Left cardiac atrium (tissue), 4 donors: ENCODE measurements at regions not wholly inside any gene's neighbourhood (a gene's known extent, or its start where the extent isn't known, plus 50 kb on each side); places are given as distances from the start of the nearest gene placed in this dataset.
A peak's percentile ranks its signal among the peaks of the same experiment; 100 is the strongest.
"Not testable (repeated sequence)": the region's sequence is repeated elsewhere in the genome, so short reads cannot be mapped to it uniquely, and the experiment has no call there.

ENCODE experiments used
- ATAC-seq, 2 donors: fragments of 200-7000 bp; cut with Tn5 transposase; one replicate each; pipeline ENCODE4 v1.9.1; 2020; ENCODE audit warnings: mild to moderate bottlenecking in 2 of 2, moderate library complexity in 2 of 2
- DNase-seq: peaks from one replicate; pipeline ENCODE4 v3.0.0-alpha.2; 2020
- intact Hi-C, 2 donors: fragments of 100-400 bp; cut with DNase I; formaldehyde crosslinking; loops; one replicate each; pipeline versions ENCODE4 v1.14.1 to v1.15.1; 2022 to 2023
- donor health status: DM: no; HTN: yes; CAD: no.
- donor health status: DM: no; HTN: yes; CAD: no; lungs with severe emphysema.
- donor health status: DM: yes; HTN: yes; CAD: no.
- donor health status: Dilated cardiomyopathy.

- intact Hi-C loops, result no loop called here
- DNase-seq (no peak), ATAC-seq (no peak)
Observed at GRCh38 chr4:92182736-92183407, 120.9 kb upstream of the GRID2 start.

GRCh38 chr4:92183825-92184224 lies 119.9 kb upstream of the GRID2 start:
- intact Hi-C loops, result no loop called here

DNA sequence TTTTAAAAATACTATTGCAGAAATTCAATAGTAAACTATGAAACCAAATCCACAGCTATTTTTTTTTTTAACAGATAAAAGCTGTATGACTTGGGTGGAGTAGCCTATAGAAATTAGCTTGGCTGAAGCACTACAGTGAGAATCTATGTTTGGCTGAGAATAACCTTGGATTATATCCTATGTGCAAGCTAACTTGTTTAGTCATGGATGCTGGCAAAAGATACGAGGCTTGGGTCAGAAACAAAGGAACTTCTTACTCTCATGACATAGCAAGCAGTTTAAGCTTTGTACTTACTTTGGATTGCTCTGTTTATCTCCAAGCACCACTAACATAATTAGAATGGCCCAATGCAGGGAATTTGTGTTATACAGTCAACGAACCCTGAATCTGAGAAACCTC lies 119.2 kb upstream of the GRID2 start:
- no peak for ATAC-seq
- intact Hi-C loops, result no loop called here

More at GRCh38 chr4:92183825-92184224, 119.9 kb upstream of the GRID2 start:
- ATAC-seq, result no peak
- DNase-seq, result no peak

DNA sequence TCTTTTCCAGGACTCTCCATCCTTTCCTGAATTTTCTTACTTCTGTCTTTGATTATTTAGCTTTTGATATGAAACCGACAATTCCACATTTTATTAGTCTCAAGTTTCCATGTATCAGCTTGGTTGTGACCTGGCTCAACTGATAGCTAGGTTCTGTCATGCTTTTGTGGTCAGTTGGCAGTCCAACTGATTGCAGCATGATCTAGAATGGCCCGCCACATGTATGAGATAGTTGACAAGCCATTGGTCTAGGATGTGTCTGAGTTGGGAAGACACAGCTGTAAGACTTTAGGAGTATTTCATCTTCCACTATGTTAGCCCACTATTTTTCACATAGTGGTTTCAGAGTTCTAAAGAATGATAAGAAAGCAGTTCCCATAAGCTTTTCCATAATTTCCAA lies 117.5 kb upstream of the GRID2 start:
- DNase-seq (no peak), ATAC-seq (no peak)
- intact Hi-C loops, result no loop called here

More for the DNA sequence above, 119.2 kb upstream of the GRID2 start:
- DNase-seq, result no peak

DNA sequence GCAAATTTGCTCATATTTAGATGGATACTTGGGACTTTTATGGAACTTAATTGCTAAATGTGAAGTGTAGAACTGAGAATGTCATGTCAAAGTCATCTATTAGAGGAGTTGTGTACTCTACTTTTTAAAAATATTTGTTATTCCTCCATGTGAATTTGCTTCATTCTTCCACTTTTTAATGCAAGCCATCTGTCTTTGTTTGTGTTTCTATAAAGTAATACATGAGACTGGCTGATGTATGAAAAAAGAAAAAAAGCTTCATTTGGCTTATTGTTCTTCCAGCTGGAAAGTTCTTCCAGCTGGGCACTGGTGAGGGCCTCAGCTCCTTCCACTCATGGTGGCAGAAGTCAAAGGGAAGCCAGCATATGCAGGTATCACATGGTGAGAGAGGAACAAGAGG lies 114.6 kb upstream of the GRID2 start:
- intact Hi-C loops, result no loop called here
- DNase-seq (no peak), ATAC-seq (no peak)

- intact Hi-C loops, result no loop called here
- ATAC-seq, result no peak
- no peak for DNase-seq
Observed at GRCh38 chr4:92198711-92199110, 105.1 kb upstream of the GRID2 start.

GRCh38 chr4:92199135-92199534 lies 104.6 kb upstream of the GRID2 start:
- intact Hi-C loops, result no loop called here
- ATAC-seq, result no peak
- no peak for DNase-seq

GRCh38 chr4:92210906-92211305 lies 92.9 kb upstream of the GRID2 start:
- DNase-seq (peak; percentile 7), ATAC-seq (no peak)
- intact Hi-C loops, result no loop called here

- intact Hi-C loops, result no loop called here
- DNase-seq (no peak), ATAC-seq (no peak)
Observed at GRCh38 chr4:92215476-92215875, 88.3 kb upstream of the GRID2 start.

DNA sequence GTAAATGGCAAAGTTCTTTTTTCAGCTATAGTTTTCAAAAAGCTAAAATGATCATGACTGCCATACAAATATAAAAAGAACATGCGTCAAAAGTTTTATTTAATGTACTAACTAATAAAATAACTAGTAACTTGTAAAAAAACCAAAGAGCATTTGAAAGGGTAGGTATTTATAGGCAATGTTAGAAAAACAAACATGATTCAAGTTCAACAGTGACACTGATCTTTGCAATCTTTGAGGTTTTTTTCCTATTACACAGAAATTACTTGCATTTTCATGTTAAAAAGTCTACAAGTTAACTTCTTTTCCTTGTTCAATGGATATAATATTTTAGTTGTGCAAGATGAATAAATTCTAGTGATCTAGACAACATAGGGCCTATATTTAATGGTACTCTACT lies 72.3 kb upstream of the GRID2 start:
- no peak for DNase-seq
- no peak for ATAC-seq
- intact Hi-C loops, result no loop called here

DNA sequence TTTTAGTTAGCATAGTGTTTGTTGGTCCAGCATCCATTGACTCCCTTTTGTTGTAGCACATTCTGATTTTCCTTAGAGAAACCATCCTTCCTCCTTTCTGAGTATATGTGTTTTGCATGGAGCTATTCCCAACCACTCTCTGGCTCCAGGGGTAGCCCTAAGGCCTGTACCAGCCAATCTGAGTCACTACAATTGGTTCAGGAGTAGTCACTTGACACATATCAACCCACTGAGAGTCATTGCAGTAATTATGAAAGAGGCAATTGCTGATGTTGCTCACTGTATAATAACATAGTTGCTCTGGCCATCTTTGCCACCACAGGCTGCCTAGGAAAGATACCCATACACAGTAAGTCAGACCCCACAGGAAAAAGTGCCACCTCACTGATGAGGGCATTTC lies 71.2 kb upstream of the GRID2 start:
- DNase-seq (no peak), ATAC-seq (no peak)
- intact Hi-C loops, result no loop called here

- intact Hi-C loops, result no loop called here
- DNase-seq, result no peak
- no peak for ATAC-seq
Observed at GRCh38 chr4:92234393-92235176, 69.2 kb upstream of the GRID2 start.

DNA sequence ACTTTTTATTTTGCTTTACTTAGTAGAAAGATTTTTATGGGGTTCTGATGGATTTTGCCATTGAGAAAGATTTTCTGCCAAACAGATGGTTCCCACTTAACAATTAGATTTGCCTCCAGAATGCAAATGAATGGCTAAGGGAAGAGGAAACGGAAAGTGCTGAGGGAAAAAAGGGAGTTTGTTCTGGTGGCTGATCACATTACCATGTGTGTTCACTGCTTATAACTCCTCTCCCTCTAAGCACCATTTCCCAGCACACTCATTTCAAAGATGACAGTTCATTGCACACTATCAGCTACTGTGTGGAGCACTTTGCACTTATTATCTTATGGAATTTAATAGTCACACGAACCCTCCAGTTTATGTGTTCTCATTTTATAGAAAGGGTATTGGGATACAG lies 68.0 kb upstream of the GRID2 start:
- DNase-seq (no peak), ATAC-seq (no peak)
- intact Hi-C loops, result no loop called here

- DNase-seq, result no peak
- no peak for ATAC-seq
Observed at GRCh38 chr4:92236877-92237276, 66.9 kb upstream of the GRID2 start.

DNA sequence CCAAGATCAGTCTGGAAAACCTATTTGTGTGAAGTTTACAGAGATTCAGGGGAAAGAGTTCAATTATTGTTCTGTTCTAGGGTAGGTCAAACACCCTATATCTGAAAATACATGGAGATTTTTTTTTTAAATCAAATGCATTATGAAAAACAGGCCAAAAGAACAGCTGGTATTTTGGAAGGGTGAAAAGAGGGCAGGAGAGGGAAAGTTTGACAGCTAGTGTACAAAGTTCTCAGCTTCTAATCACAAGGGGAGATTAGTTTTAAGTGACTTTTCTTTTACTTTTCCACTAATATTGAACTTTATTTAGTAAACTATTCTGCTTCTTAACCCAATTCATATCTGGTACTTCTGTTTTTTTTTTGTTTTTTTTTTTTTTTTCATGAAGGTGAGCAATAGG lies 66.2 kb upstream of the GRID2 start:
- ATAC-seq (no peak), DNase-seq (no peak)
- intact Hi-C loops, result no loop called here

More at GRCh38 chr4:92236877-92237276, 66.9 kb upstream of the GRID2 start:
- intact Hi-C loops, result no loop called here

DNA sequence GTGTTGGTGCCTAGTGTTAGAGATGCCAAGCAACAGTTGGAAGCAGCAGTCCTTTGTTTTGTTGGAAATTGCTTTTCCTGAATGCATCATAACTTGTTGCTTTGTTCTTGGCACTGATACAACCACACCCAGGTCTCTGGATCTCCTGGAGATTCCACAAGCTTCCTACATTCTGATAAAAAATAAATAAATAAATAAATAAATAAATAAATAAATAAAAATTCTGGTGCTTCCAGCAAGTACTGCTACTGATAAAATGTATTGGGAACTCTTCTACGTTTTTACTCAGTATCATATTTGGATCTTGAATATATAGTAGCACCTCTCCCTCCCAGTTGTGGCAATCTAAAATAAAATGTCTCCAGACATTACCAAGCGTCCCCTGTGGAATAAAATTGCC lies 62.7 kb upstream of the GRID2 start:
- no peak for ATAC-seq
- DNase-seq, result no peak
- intact Hi-C loops, result no loop called here

- intact Hi-C loops, result no loop called here
Observed at GRCh38 chr4:92246384-92246783, 57.4 kb upstream of the GRID2 start.

DNA sequence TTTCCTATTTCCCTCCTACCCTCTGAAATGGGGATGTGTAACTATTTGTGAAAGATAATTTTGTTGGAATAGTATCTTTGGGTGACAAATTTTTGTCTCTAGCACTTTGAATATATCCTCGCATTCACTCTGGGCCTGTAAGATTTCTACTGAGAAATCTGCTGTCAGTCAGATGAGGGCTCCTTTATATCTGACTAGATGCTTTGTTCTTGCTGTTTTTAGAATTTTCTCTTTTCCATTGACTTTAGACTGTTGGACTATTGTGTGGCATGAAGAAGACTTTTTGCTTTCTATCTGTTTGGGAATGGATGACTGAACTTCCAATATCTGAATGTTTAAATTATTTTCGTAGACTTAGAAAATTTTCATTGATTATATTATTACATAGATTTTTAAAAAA lies 54.2 kb upstream of the GRID2 start:
- no peak for ATAC-seq
- intact Hi-C loops, result no loop called here
- no peak for DNase-seq

More at GRCh38 chr4:92246384-92246783, 57.4 kb upstream of the GRID2 start:
- no peak for ATAC-seq
- no peak for DNase-seq

- DNase-seq, result no peak
- intact Hi-C loops, result no loop called here
Observed at GRCh38 chr4:92251711-92252110, 52.1 kb upstream of the GRID2 start.

DNA sequence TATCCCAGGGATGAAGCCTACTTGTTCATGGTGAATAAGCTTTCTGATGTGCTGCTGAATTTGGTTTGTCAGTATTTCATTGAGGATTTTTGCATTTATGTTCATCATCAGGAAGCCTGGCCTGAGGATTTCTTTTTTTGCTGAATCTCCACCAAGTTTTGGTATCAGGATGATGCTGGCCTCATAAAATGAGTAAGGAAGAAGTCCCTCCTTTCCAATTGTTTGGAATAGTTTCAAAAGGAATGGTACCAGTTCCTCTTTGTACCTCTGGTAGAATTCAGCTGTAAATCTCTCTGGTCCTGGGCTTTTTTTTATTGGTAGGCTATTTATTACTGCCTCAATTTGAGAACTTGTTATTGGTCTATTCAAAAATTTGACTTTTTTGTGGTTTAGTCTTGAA lies 51.4 kb upstream of the GRID2 start:
- DNase-seq, intact Hi-C loops, ATAC-seq: not testable (repeated sequence)

More at GRCh38 chr4:92251711-92252110, 52.1 kb upstream of the GRID2 start:
- ATAC-seq, result no peak

DNA sequence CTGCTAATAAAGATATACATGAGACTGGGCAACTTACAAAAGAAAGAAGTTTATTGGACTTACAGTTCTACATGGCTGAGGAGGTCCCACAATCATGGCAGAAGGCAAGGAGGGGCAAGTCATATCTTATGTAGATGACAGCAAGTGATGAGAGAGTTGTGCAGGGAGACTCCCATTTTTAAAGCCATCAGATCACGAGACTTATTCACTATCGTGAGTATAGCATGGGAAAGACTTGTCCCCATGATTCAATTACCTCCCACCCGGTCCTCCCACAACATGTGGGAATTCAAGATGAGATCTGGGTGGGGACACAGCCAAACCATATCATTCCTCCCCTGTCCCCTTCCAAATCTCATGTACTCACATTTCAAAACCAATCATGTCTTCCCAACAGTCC lies 50.9 kb upstream of the GRID2 start:
- ATAC-seq, result no peak
- intact Hi-C loops, result no loop called here
- no peak for DNase-seq
